Ishikawa (cell line): ENCODE measurements at regions not wholly inside any gene's neighbourhood (a gene's known extent, or its start where the extent isn't known, plus 50 kb on each side); places are given as distances from the start of the nearest gene placed in this dataset.

Source experiments
- CEBPB ChIP-seq: IDR thresholded peaks from 2 replicates; pipeline ENCODE4 v1.6.1; 2012
- CREB1 ChIP-seq: IDR thresholded peaks from 2 replicates; pipeline ENCODE4 v1.6.1; 2012; ENCODE audit warnings: low read depth
- EGR1 ChIP-seq: IDR thresholded peaks from 2 replicates; pipeline ENCODE4 v1.6.1; 2012
- EP300 ChIP-seq: IDR thresholded peaks from 2 replicates; pipeline ENCODE4 v1.6.1; 2012; ENCODE audit warnings: borderline replicate concordance
- FOXM1 ChIP-seq: IDR thresholded peaks from 2 replicates; pipeline ENCODE4 v1.6.1; 2012; ENCODE audit warnings: low read depth, borderline replicate concordance
- MAX ChIP-seq: IDR thresholded peaks from 2 replicates; pipeline ENCODE4 v1.6.1; 2012
- NFIC ChIP-seq: IDR thresholded peaks from 2 replicates; pipeline ENCODE4 v1.6.1; 2012
- RAD21 ChIP-seq: IDR thresholded peaks from 2 replicates; pipeline ENCODE4 v1.6.1; 2012; ENCODE audit warnings: low read depth
- REST ChIP-seq: IDR thresholded peaks from 2 replicates; pipeline ENCODE4 v1.6.1; 2012; ENCODE audit warnings: low read depth, mild to moderate bottlenecking
- TAF1 ChIP-seq: IDR thresholded peaks from 2 replicates; pipeline ENCODE4 v1.6.1; 2012; ENCODE audit warnings: low read depth, mild to moderate bottlenecking
- TCF12 ChIP-seq: IDR thresholded peaks from 2 replicates; pipeline ENCODE4 v1.6.1; 2012; ENCODE audit warnings: low read depth
- TEAD4 ChIP-seq: IDR thresholded peaks from 2 replicates; pipeline ENCODE4 v1.6.1; 2012
- USF1 ChIP-seq: IDR thresholded peaks from 2 replicates; pipeline ENCODE4 v1.6.1; 2012
- YY1 ChIP-seq: IDR thresholded peaks from 2 replicates; pipeline ENCODE4 v1.6.1; 2012; ENCODE audit warnings: low read depth

- TF ChIP-seq EP300 (no peak), NFIC (no peak), RAD21 (no peak), TAF1 (no peak), CREB1 (no peak), MAX (no peak), USF1 (no peak), REST (no peak), YY1 (no peak), TCF12 (no peak), CEBPB (no peak), EGR1 (no peak), FOXM1 (no peak), TEAD4 (no peak)
Measured at GRCh38 chr13:38173403-38173802, 176.2 kb upstream of the UFM1 start.
